ENCODE measurements at regions not wholly inside any gene's neighbourhood (a gene's known extent, or its start where the extent isn't known, plus 50 kb on each side); places are given as distances from the start of the nearest gene placed in this dataset.

GRCh38 chr20:10972219-10972860 lies 298.5 kb upstream of the JAG1 start:
- TF ChIP-seq CTCF (IDR thresholded peaks at IDR 0.05): no peak
- no peak for TF ChIP-seq EP300 (IDR thresholded peaks at IDR 0.05)
- TF ChIP-seq POLR2AphosphoS5 (IDR thresholded peaks at IDR 0.05): no peak
- TF ChIP-seq POLR2A (IDR thresholded peaks at IDR 0.05; ENCODE audit: low read depth): no peak
- 82% methylated on average over 4 of the region's 4 CpGs for WGBS
- intact Hi-C loops (cut with DNase I): no loop called here

GRCh38 chr20:10976051-10976450 lies 302.3 kb upstream of the JAG1 start:
- WGBS: 87% methylated on average over 6 of the region's 6 CpGs

More at GRCh38 chr20:10972219-10972860, 298.5 kb upstream of the JAG1 start:
- no peaks in the 10 kb centered on the region for H3K4me1 ChIP-seq
- no peaks in the 10 kb centered on the region for H3K27me3 ChIP-seq
- no peak overlapping the region for H3K4me3 ChIP-seq
- no peaks in the 10 kb centered on the region for H3K36me3 ChIP-seq
- H3K27ac ChIP-seq (replicated peaks in 1 of 4): no peak overlapping the region
- no peak for DNase-seq (ENCODE audit: extremely low spot score)
- no peaks in the 10 kb centered on the region for H3K9me3 ChIP-seq

GRCh38 chr20:10978019-10978702 lies 304.4 kb upstream of the JAG1 start:
- intact Hi-C loops (cut with DNase I): no loop called here
- no peaks in the 10 kb centered on the region for H3K27me3 ChIP-seq

More at GRCh38 chr20:10976051-10976450, 302.3 kb upstream of the JAG1 start:
- H3K4me1 ChIP-seq: no peaks in the 10 kb centered on the region
- DNase-seq (ENCODE audit: extremely low spot score): no peak
- no peak overlapping the region for H3K4me3 ChIP-seq
- no peaks in the 10 kb centered on the region for H3K9me3 ChIP-seq
- intact Hi-C loops (cut with DNase I): no loop called here
- H3K27me3 ChIP-seq: no peaks in the 10 kb centered on the region
- TF ChIP-seq CTCF (IDR thresholded peaks at IDR 0.05) (no peak), POLR2AphosphoS5 (IDR thresholded peaks at IDR 0.05) (no peak), EP300 (IDR thresholded peaks at IDR 0.05) (no peak), POLR2A (IDR thresholded peaks at IDR 0.05; ENCODE audit: low read depth) (no peak)
- H3K27ac ChIP-seq (replicated peaks in 1 of 4): no peak overlapping the region
- no peaks in the 10 kb centered on the region for H3K36me3 ChIP-seq

GRCh38 chr20:10978713-10979112 lies 304.9 kb upstream of the JAG1 start:
- 69% methylated on average over 5 of the region's 5 CpGs for WGBS
- no peak for DNase-seq (ENCODE audit: extremely low spot score)
- H3K27ac ChIP-seq (replicated peaks in 1 of 4): no peak overlapping the region
- H3K27me3 ChIP-seq: no peaks in the 10 kb centered on the region
- intact Hi-C loops (cut with DNase I): no loop called here
- TF ChIP-seq POLR2AphosphoS5 (IDR thresholded peaks at IDR 0.05) (no peak), EP300 (IDR thresholded peaks at IDR 0.05) (no peak), POLR2A (IDR thresholded peaks at IDR 0.05; ENCODE audit: low read depth) (no peak), CTCF (IDR thresholded peaks at IDR 0.05) (no peak)
- H3K9me3 ChIP-seq: no peaks in the 10 kb centered on the region
- no peaks in the 10 kb centered on the region for H3K36me3 ChIP-seq
- peaks cover 7 to 15% (median 10%) of the 10 kb centered on the region in 4 donors for H3K4me1 ChIP-seq
- H3K4me3 ChIP-seq: no peak overlapping the region

More at GRCh38 chr20:10978019-10978702, 304.4 kb upstream of the JAG1 start:
- DNase-seq (ENCODE audit: extremely low spot score): no peak
- 87% methylated on average over 4 of the region's 4 CpGs for WGBS
- no peaks in the 10 kb centered on the region for H3K9me3 ChIP-seq
- H3K4me3 ChIP-seq: no peak overlapping the region
- no peak for TF ChIP-seq EP300 (IDR thresholded peaks at IDR 0.05)
- no peak for TF ChIP-seq POLR2AphosphoS5 (IDR thresholded peaks at IDR 0.05)
- no peak for TF ChIP-seq CTCF (IDR thresholded peaks at IDR 0.05)
- no peak for TF ChIP-seq POLR2A (IDR thresholded peaks at IDR 0.05; ENCODE audit: low read depth)
- peaks cover 6 to 14% (median 9%) of the 10 kb centered on the region in 4 donors for H3K4me1 ChIP-seq
- no peaks in the 10 kb centered on the region for H3K36me3 ChIP-seq
- H3K27ac ChIP-seq (replicated peaks in 1 of 4): no peak overlapping the region
